Natural killer cell (primary cell): ENCODE measurements at regions not wholly inside any gene's neighbourhood (a gene's known extent, or its start where the extent isn't known, plus 50 kb on each side); places are given as distances from the start of the nearest gene placed in this dataset.

Experiments
- ATAC-seq, 3 donors: fragments of 150-1000 bp in 2 of 3; fragments of 200-7000 bp in 1 of 3; cut with Tn5 transposase; 1 replicate in 1 of 3; 2 replicates in 2 of 3; pipeline ENCODE4 v1.10.0; 2021; ENCODE audit warnings: mild to moderate bottlenecking in 2 of 3, moderate library complexity in 2 of 3
- DNase-seq, 2 donors: peaks; one replicate each; pipeline versions ENCODE4 v3.0.0 to v3.0.0-alpha.2; 2013 to 2021; ENCODE audit warnings: mixed read lengths in 1 of 2
- H3K27ac ChIP-seq: one replicate; pipeline ENCODE4 v1.5.1; 2013; ENCODE audit warnings: mild to moderate bottlenecking, low read length
- H3K27me3 ChIP-seq: one replicate; pipeline ENCODE4 v1.6.1; 2013; ENCODE audit warnings: low read length; ENCODE audit not compliant: control insufficient read depth, insufficient read depth
- H3K36me3 ChIP-seq: one replicate; pipeline ENCODE4 v1.6.1; 2013; ENCODE audit warnings: low read length; ENCODE audit not compliant: control insufficient read depth, insufficient read depth
- H3K4me1 ChIP-seq: one replicate; pipeline ENCODE4 v1.6.1; 2013; ENCODE audit warnings: low read length; ENCODE audit not compliant: control insufficient read depth, insufficient read depth
- H3K4me3 ChIP-seq: one replicate; pipeline ENCODE4 v1.5.1; 2013; ENCODE audit warnings: low read length
- H3K9me3 ChIP-seq: one replicate; pipeline ENCODE4 v1.6.1; 2013; ENCODE audit warnings: low read length; ENCODE audit not compliant: control insufficient read depth, insufficient read depth
- H3K27ac Mint-ChIP-seq, 2 donors: one replicate each; pipeline ENCODE4 v1.8.0; 2022; ENCODE audit warnings: mild to moderate bottlenecking in 2 of 2, mixed read lengths in 2 of 2, moderate library complexity in 1 of 2
- H3K27me3 Mint-ChIP-seq, 2 donors: one replicate each; pipeline ENCODE4 v1.8.0; 2022; ENCODE audit warnings: low read depth in 2 of 2, mixed read lengths in 2 of 2
- H3K36me3 Mint-ChIP-seq: one replicate; pipeline ENCODE4 v1.8.0; 2022; ENCODE audit warnings: mixed read lengths
- H3K4me1 Mint-ChIP-seq, 2 donors: one replicate each; pipeline ENCODE4 v1.8.0; 2022; ENCODE audit warnings: mixed read lengths in 2 of 2
- H3K4me3 Mint-ChIP-seq: one replicate; pipeline ENCODE4 v1.8.0; 2022; ENCODE audit warnings: mild to moderate bottlenecking, moderate library complexity, mixed read lengths
- H3K9me3 Mint-ChIP-seq, 2 donors: one replicate each; pipeline ENCODE4 v1.8.0; 2022; ENCODE audit warnings: mixed read lengths in 2 of 2
- whole genome bisulfite sequencing: methylation state at CpG from one replicate; pipeline ENCODE4 v1.1.7; 2013; ENCODE audit warnings: missing lambda C conversion rate; ENCODE audit not compliant: insufficient coverage; 5-methylcytosine and 5-hydroxymethylcytosine counted together
- intact Hi-C: fragments of 100-400 bp; cut with micrococcal nuclease; formaldehyde crosslinking; loops from one replicate; pipeline ENCODE4 v1.14.2; 2022
- TF ChIP-seq, protein P1 (sequence below): fragments of 200-600 bp; IDR thresholded peaks from one replicate; pipeline ENCODE4 v1.8.0; 2022; ENCODE audit warnings: antibody characterized with exemption

DNA sequence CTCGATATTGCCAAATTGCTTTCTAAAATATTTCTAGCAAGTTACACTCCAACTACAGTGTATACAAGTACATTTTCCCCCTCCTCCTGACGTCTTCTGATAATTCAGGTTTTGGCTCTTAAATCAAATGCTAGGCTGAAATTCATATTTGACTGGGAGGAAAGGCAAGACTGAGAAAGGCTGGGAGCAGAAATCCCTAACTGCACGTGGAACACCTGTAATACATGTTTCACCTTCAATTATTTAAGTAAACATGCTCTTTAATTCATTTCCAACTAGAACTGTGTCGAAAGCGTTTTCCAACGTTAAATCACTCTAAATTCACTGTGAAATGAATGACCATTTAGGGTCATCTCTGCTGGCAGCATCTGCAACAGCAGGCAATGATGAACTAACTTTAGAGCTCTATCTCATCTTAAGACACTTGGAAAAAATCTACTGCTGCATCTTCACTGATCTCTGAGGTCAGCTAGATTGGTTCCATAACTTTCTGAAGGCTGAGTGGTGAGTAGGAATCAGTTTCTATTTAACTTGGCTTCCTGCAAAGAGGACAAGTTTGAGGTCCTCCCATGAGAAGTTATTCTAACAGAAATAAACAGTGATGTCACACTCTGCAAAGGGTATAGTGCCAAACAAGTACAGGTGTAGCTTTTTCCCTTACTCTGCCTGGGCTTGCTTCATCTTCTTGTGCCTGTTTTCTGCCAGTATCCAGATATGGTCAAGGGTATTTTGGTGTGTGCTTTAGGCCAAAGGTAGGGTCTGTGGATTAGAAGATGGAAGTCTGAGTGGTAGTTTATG is 144.3 kb upstream of the PAK3 start:
- TF ChIP-seq, protein P1, sequence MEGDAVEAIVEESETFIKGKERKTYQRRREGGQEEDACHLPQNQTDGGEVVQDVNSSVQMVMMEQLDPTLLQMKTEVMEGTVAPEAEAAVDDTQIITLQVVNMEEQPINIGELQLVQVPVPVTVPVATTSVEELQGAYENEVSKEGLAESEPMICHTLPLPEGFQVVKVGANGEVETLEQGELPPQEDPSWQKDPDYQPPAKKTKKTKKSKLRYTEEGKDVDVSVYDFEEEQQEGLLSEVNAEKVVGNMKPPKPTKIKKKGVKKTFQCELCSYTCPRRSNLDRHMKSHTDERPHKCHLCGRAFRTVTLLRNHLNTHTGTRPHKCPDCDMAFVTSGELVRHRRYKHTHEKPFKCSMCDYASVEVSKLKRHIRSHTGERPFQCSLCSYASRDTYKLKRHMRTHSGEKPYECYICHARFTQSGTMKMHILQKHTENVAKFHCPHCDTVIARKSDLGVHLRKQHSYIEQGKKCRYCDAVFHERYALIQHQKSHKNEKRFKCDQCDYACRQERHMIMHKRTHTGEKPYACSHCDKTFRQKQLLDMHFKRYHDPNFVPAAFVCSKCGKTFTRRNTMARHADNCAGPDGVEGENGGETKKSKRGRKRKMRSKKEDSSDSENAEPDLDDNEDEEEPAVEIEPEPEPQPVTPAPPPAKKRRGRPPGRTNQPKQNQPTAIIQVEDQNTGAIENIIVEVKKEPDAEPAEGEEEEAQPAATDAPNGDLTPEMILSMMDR, result no peak
- H3K36me3 ChIP-seq, result no peaks in the 10 kb centered on the region
- H3K4me3 Mint-ChIP-seq, result no peak overlapping the region
- no peaks in the 10 kb centered on the region for H3K4me1 ChIP-seq
- DNase-seq, result no peak
- no peaks in the 10 kb centered on the region for H3K9me3 Mint-ChIP-seq
- no peaks in the 10 kb centered on the region for H3K36me3 Mint-ChIP-seq
- H3K4me1 Mint-ChIP-seq, result no peaks in the 10 kb centered on the region
- no peaks in the 10 kb centered on the region for H3K27me3 ChIP-seq
- no peaks in the 10 kb centered on the region for H3K9me3 ChIP-seq
- H3K27ac ChIP-seq, result no peak overlapping the region
- intact Hi-C loops, result no loop called here
- H3K27me3 Mint-ChIP-seq, result peaks cover 0 to 19% of the 10 kb centered on the region in 2 donors
- no peak overlapping the region for H3K4me3 ChIP-seq
- WGBS, result 96% methylated on average over 5 of the region's 6 CpGs
- ATAC-seq, result no peak
- no peak overlapping the region for H3K27ac Mint-ChIP-seq

DNA sequence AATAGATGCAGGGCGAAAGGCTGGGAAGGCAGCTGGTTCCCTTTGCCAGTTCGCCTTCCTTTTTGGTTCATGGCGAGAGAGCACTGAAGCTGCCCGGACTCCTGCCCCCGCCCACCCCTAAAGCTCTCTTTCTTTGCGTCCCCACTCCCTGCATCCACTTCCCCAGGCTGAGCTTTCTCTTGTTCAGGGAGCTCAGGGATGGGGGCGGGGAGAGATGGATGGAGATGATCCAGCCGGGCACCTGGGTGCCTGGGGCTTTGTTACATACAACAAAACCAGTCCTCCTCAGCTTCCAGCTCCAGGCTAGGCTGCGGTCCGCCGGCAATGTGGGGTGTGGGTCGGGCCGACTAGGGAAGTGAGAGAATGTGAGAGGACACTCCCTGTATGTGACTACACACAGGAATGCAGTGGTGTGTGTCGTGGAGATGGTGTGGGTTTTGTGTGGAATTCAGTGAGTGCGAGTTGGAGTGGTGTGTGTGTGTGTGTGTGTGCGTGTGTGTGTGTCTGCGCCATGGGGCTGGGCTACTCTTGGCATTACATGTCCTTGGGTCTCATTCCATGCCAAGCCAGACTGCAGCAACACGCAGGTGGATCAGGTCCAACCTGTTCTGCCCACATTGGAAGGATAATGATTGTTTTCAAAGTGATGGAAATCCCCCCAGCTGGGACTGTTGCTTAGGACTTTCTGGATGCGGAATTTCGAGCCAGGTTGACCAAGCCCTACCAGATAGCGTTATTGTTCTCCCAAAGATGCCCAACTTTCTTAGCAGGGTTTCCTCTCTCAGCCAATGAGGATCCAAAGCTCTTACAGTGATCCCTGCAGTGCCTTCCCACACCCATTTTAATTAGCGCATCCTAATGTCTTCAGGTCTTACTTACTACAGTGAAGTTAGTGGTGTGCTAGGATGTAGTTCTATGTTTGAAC is 149.4 kb upstream of the CHRDL1 start:
- Histone ChIP-seq H3K4me1 (no peaks in the 10 kb centered on the region), H3K27me3 (no peaks in the 10 kb centered on the region), H3K9me3 (no peaks in the 10 kb centered on the region), H3K4me3 (no peak overlapping the region), H3K27ac (no peak overlapping the region), H3K36me3 (no peaks in the 10 kb centered on the region)
- TF ChIP-seq, protein P1, result no peak
- ATAC-seq (no peak), DNase-seq (no peak)
- Mint-ChIP-seq H3K4me1 (no peaks in the 10 kb centered on the region), H3K4me3 (no peak overlapping the region), H3K9me3 (no peaks in the 10 kb centered on the region), H3K36me3 (no peaks in the 10 kb centered on the region), H3K27me3 (peaks cover 3 to 29% of the 10 kb centered on the region in 2 donors), H3K27ac (no peak overlapping the region)
- intact Hi-C loops, result no loop called here
- 11% methylated on average over 16 of the region's 22 CpGs for WGBS

- Histone ChIP-seq H3K27me3 (no peaks in the 10 kb centered on the region), H3K4me3 (no peak overlapping the region), H3K27ac (no peak overlapping the region), H3K36me3 (no peaks in the 10 kb centered on the region), H3K9me3 (no peaks in the 10 kb centered on the region), H3K4me1 (no peaks in the 10 kb centered on the region)
- Mint-ChIP-seq H3K36me3 (no peaks in the 10 kb centered on the region), H3K4me1 (no peaks in the 10 kb centered on the region), H3K9me3 (no peaks in the 10 kb centered on the region), H3K4me3 (no peak overlapping the region), H3K27ac (no peak overlapping the region), H3K27me3 (peaks cover 3 to 29% of the 10 kb centered on the region in 2 donors)
- WGBS, result 6% methylated on average over 25 of the region's 25 CpGs
- intact Hi-C loops, result no loop called here
- DNase-seq (no peak), ATAC-seq (no peak)
- TF ChIP-seq, protein P1, result no peak
These were observed 148.7 kb upstream of the CHRDL1 start for GRCh38 chrX:110944311-110944750.
